Effector memory CD8-positive, alpha-beta T cell (primary cell): ENCODE measurements at regions not wholly inside any gene's neighbourhood (a gene's known extent, or its start where the extent isn't known, plus 50 kb on each side); places are given as distances from the start of the nearest gene placed in this dataset.

ENCODE experiments used
- ATAC-seq: fragments of 150-1000 bp; cut with Tn5 transposase; replicated peaks from 2 replicates; pipeline ENCODE4 v1.10.0; 2021; ENCODE audit warnings: mild to moderate bottlenecking, moderate library complexity
- DNase-seq, 3 experiments: peaks; one replicate each; pipeline ENCODE4 v3.0.0; 2021
- H3K27ac Mint-ChIP-seq, 2 donors: one replicate each; pipeline ENCODE4 v1.8.0; 2022; ENCODE audit warnings: mild to moderate bottlenecking in 2 of 2, mixed read lengths in 2 of 2, moderate library complexity in 2 of 2
- H3K27me3 Mint-ChIP-seq, 2 donors: one replicate each; pipeline ENCODE4 v1.8.0; 2022; ENCODE audit warnings: mixed read lengths in 2 of 2
- H3K36me3 Mint-ChIP-seq: one replicate; pipeline ENCODE4 v1.8.0; 2022; ENCODE audit warnings: mild to moderate bottlenecking, moderate library complexity, mixed read lengths; ENCODE audit not compliant: insufficient read depth
- H3K4me1 Mint-ChIP-seq, 2 donors: one replicate each; pipeline ENCODE4 v1.8.0; 2022; ENCODE audit warnings: low read depth in 2 of 2, mixed read lengths in 2 of 2
- H3K4me3 Mint-ChIP-seq, 2 donors: one replicate each; pipeline ENCODE4 v1.8.0; 2022; ENCODE audit warnings: mild to moderate bottlenecking in 2 of 2, mixed read lengths in 2 of 2, moderate library complexity in 2 of 2
- H3K9me3 Mint-ChIP-seq, 2 donors: one replicate each; pipeline ENCODE4 v1.8.0; 2022; ENCODE audit warnings: mixed read lengths in 2 of 2

DNA sequence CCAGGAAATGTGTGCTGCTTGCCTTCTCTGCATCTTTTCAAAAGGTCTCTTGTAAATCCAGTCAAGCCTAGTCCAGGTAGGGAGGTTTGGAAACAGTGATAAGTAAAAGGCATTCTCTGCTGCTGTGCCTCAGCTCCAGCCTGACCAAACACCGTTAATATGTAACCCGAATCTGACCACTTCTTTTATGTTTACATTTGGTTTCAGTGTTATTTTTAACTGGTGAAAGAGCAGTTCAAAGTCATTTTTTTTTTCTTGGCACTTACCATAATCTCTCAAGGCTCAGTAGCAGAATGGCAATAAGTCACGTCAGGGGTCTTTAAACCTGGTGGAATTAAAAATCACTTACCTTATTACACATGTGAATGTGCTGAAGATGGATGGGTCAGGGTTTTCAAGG lies 216.8 kb downstream of the PTEN start:
- H3K36me3 Mint-ChIP-seq: no peaks in the 10 kb centered on the region
- no peak overlapping the region for H3K4me3 Mint-ChIP-seq
- H3K27ac Mint-ChIP-seq: no peak overlapping the region
- ATAC-seq: no peak
- peaks cover 12 to 27% of the 10 kb centered on the region in 2 donors for H3K4me1 Mint-ChIP-seq
- DNase-seq: no peak
- peaks cover 0 to 7% of the 10 kb centered on the region in 2 donors for H3K27me3 Mint-ChIP-seq
- no peaks in the 10 kb centered on the region for H3K9me3 Mint-ChIP-seq

DNA sequence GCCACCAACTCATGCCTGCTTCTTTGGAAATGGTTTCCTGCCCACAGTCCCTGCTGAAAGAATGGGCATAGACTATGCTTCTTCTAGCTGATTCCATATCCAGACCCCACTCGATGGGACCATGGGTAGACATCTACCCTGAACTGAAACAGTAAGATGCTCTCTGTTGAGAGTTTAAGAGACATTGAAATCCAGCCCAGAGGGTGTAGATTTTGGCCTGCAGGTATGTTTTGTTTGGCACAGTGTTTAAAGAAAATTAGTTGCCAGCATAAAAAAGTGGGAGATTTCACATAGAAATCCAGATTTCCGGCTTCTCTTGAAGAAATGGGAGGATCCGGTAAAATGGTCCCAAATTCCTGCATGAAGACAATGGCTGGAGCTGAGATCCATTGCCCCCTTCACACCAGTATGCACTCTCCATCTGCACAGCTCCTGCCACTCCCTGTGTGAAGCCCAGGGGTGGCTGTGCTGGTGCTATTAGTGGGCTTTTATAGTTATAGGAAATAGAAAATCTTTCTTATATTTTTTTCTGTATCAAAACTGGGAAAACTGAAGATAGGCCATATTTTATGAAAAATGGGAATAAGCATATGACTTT lies 218.1 kb downstream of the PTEN start:
- Mint-ChIP-seq H3K36me3 (no peaks in the 10 kb centered on the region), H3K4me1 (peaks cover 6 to 17% of the 10 kb centered on the region in 2 donors), H3K9me3 (no peaks in the 10 kb centered on the region), H3K27me3 (peaks cover 0 to 7% of the 10 kb centered on the region in 2 donors), H3K4me3 (no peak overlapping the region), H3K27ac (no peak overlapping the region)
- DNase-seq (no peak), ATAC-seq (no peak)

DNA sequence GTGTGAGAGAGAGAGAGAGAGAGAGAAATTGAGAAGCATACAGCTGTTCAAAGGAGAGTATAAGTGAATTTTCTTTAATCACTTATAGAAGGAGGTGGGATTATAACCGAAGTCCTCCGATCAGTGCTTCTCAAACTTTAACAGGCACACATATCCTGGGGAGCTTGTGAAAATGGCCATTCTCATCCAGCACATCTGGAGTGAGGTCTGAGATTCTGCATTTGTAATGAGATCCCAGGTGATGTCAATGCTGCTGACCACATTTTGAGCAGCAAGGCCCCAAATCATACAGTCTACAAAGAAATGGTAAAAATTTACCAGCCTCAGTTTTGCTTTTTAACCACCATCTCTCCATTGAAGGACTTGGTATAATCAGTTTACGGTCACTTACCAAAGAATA lies 219.0 kb downstream of the PTEN start:
- DNase-seq: no peak
- Mint-ChIP-seq H3K4me1 (peaks cover 6 to 14% of the 10 kb centered on the region in 2 donors), H3K27ac (no peak overlapping the region), H3K36me3 (no peaks in the 10 kb centered on the region), H3K4me3 (no peak overlapping the region), H3K9me3 (no peaks in the 10 kb centered on the region), H3K27me3 (peaks cover 0 to 6% of the 10 kb centered on the region in 2 donors)
- no peak for ATAC-seq

DNA sequence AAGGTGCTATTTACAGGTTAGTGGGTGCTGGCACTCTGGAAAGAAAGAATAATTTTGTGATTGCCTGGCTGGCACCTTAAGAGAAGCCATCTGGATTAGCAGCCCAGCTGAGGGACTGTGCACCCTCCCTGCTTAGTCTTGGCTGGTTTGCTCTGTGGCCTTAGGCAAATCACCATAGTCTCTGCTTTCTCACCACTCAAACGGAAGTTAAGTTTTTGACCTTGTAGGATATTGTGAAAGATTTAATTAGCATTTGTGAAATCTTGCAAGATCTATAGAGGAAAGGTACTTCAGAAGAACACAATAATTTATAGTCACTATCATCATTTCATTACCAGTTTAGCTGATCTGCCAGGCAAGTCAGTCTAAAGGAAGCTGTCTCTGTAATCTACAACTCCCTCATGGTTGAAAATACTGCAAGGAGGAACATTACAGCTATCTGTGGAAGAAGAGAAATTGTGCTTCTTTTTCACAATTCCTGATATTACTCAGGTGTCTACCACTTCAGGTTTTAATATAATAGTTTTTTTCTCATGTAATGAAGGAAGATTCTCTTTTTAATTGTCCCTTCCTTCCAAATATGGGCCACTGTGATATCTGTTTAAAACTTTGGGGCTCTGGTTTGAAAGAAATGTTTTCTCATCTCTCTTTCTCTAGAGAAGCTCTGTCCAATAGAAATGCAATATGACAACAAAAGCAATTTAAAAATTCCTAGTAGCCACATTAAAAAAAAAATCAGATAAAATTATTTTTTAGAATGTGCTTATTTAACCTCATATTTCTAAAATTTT lies 219.6 kb downstream of the PTEN start:
- Mint-ChIP-seq H3K4me1 (peaks cover 5 to 14% of the 10 kb centered on the region in 2 donors), H3K4me3 (no peak overlapping the region), H3K9me3 (no peaks in the 10 kb centered on the region), H3K27me3 (peaks cover 0 to under 1% of the 10 kb centered on the region in 2 donors), H3K27ac (no peak overlapping the region), H3K36me3 (no peaks in the 10 kb centered on the region)
- peak; percentile 63 for ATAC-seq
- no peak for DNase-seq

- peaks cover 5 to 14% of the 10 kb centered on the region in 2 donors for H3K4me1 Mint-ChIP-seq
- no peak overlapping the region for H3K4me3 Mint-ChIP-seq
- H3K9me3 Mint-ChIP-seq: no peaks in the 10 kb centered on the region
- no peak for ATAC-seq
- H3K36me3 Mint-ChIP-seq: no peaks in the 10 kb centered on the region
- no peak for DNase-seq
- H3K27ac Mint-ChIP-seq: no peak overlapping the region
- H3K27me3 Mint-ChIP-seq: no peaks in the 10 kb centered on the region
These were observed 220.2 kb downstream of the PTEN start for GRCh38 chr10:88083597-88083989.

GRCh38 chr10:88086187-88086960 lies 222.9 kb downstream of the PTEN start:
- ATAC-seq (no peak), DNase-seq (no peak)
- H3K27ac Mint-ChIP-seq: no peak overlapping the region
- H3K9me3 Mint-ChIP-seq: peaks cover 0 to 16% of the 10 kb centered on the region in 2 donors
- H3K27me3 Mint-ChIP-seq: no peaks in the 10 kb centered on the region
- H3K4me1 Mint-ChIP-seq: peaks cover 25 to 32% of the 10 kb centered on the region in 2 donors
- H3K36me3 Mint-ChIP-seq: no peaks in the 10 kb centered on the region
- no peak overlapping the region for H3K4me3 Mint-ChIP-seq

- DNase-seq: no peak
- no peak overlapping the region for H3K27ac Mint-ChIP-seq
- H3K4me1 Mint-ChIP-seq: peaks cover 39 to 41% of the 10 kb centered on the region in 2 donors
- H3K4me3 Mint-ChIP-seq: no peak overlapping the region
- H3K27me3 Mint-ChIP-seq: no peaks in the 10 kb centered on the region
- no peak for ATAC-seq
- H3K36me3 Mint-ChIP-seq: peaks cover 3% of the 10 kb centered on the region
- H3K9me3 Mint-ChIP-seq: peaks cover 0 to 16% of the 10 kb centered on the region in 2 donors
These were observed 225.3 kb downstream of the PTEN start for GRCh38 chr10:88088441-88089340.

DNA sequence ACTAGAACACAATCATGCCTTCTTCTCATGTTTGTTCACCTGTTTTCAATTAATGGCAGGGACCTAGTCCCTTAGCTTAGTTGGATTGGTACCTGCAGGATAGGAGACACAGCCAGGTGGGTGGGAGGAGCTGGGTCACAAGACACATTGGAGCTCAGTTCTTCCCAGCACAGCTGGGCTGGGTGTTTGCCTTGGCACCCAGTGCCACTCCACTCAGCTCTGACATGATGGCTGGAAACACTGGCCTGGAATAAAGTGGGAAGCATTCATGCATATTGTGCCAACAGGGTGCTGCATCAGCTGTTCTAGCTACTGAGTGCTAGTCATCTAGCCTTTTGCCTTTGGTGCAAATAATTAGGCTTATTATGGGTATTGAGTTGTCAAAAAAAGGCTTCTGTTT lies 226.1 kb downstream of the PTEN start:
- H3K4me3 Mint-ChIP-seq: peak overlapping the region in 1 of 2 donors; percentile 54
- H3K27ac Mint-ChIP-seq: peak overlapping the region; percentile 77 to 90
- H3K4me1 Mint-ChIP-seq: peaks cover 43% of the 10 kb centered on the region in 2 donors
- H3K27me3 Mint-ChIP-seq: no peaks in the 10 kb centered on the region
- DNase-seq: no peak
- peaks cover 3% of the 10 kb centered on the region for H3K36me3 Mint-ChIP-seq
- peaks cover 0 to 16% of the 10 kb centered on the region in 2 donors for H3K9me3 Mint-ChIP-seq
- ATAC-seq: no peak

- DNase-seq (no peak), ATAC-seq (no peak)
- Mint-ChIP-seq H3K4me3 (peak overlapping the region; percentile 54 to 64), H3K27me3 (no peaks in the 10 kb centered on the region), H3K9me3 (peaks cover 0 to 16% of the 10 kb centered on the region in 2 donors), H3K27ac (peak overlapping the region; percentile 77 to 90), H3K4me1 (peaks cover 46 to 47% of the 10 kb centered on the region in 2 donors), H3K36me3 (peaks cover 3% of the 10 kb centered on the region)
These were observed 227.3 kb downstream of the PTEN start for GRCh38 chr10:88090568-88091214.

DNA sequence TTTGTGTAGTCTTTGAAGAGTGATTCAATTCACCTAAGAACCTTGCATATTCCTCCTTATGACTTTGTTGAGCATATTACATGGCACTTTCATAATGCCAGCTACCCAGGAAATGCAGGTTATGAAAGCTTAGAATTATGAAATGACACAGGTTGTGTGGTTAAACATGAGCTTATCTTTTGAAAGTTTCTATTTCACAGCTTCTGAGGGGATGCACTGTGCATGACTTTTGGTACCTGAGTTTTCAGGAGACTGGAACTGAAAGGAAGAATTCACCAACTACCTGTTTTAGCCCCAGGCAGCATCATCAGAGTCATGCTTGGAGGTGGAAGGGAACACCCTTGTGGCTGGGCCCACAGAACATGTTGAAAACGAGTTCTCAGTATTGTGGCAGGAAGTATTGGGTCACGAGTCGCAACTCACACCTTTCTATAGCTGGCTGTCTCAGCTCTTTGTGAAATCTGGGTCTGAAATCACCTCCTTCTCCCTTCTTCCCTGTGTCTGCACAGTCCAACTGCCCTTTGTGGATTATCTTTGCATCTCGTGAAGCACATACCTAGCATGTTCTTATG lies 228.2 kb downstream of the PTEN start:
- peak overlapping the region; percentile 77 to 90 for H3K27ac Mint-ChIP-seq
- H3K4me1 Mint-ChIP-seq: peaks cover 46 to 47% of the 10 kb centered on the region in 2 donors
- ATAC-seq: peak; percentile 95
- DNase-seq: peak; percentile 66 to 67 (median 66)
- peaks cover 3% of the 10 kb centered on the region for H3K36me3 Mint-ChIP-seq
- no peaks in the 10 kb centered on the region for H3K27me3 Mint-ChIP-seq
- peaks cover 0 to 16% of the 10 kb centered on the region in 2 donors for H3K9me3 Mint-ChIP-seq
- H3K4me3 Mint-ChIP-seq: peak overlapping the region; percentile 54 to 64

- peaks cover 0 to 16% of the 10 kb centered on the region in 2 donors for H3K9me3 Mint-ChIP-seq
- ATAC-seq (no peak), DNase-seq (no peak)
- H3K4me1 Mint-ChIP-seq: peaks cover 46 to 47% of the 10 kb centered on the region in 2 donors
- no peaks in the 10 kb centered on the region for H3K27me3 Mint-ChIP-seq
- peak overlapping the region in 1 of 2 donors; percentile 54 for H3K4me3 Mint-ChIP-seq
- H3K36me3 Mint-ChIP-seq: peaks cover 3% of the 10 kb centered on the region
- peak overlapping the region; percentile 59 to 90 for H3K27ac Mint-ChIP-seq
These were observed 228.8 kb downstream of the PTEN start for GRCh38 chr10:88092265-88092664.

DNA sequence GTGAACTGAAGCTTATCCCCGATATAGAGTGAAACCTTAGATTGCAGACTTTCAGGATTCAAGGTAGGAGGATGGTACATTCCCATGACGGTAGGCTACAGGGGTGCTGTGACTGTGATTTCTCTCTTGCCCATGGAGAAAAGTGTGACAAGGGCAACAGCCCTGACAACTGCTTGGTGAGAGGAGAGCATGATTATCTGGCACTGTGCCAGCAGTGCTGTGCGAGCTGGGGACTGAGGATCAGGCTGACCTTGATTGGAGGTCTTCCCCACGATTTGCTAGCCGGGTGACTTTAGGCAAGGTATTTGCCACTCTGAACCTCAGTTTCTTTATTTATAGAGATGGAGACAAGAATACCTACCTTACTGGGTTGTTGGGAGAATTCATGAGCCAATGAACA lies 229.5 kb downstream of the PTEN start:
- Mint-ChIP-seq H3K4me1 (peaks cover 46 to 47% of the 10 kb centered on the region in 2 donors), H3K36me3 (peaks cover 3% of the 10 kb centered on the region), H3K27me3 (no peaks in the 10 kb centered on the region), H3K27ac (peak overlapping the region; percentile 59 to 90), H3K9me3 (peaks cover 0 to 16% of the 10 kb centered on the region in 2 donors), H3K4me3 (peak overlapping the region; percentile 19 to 24)
- no peak for ATAC-seq
- peak in 2 of 3 experiments; percentile 21 to 29 for DNase-seq
